B cell (primary cell): ENCODE measurements at regions not wholly inside any gene's neighbourhood (a gene's known extent, or its start where the extent isn't known, plus 50 kb on each side); places are given as distances from the start of the nearest gene placed in this dataset.
"Not testable (repeated sequence)": the region's sequence is repeated elsewhere in the genome, so short reads cannot be mapped to it uniquely, and the experiment has no call there.

Source experiments
- ATAC-seq: fragments of 200-7000 bp; cut with Tn5 transposase; one replicate; pipeline ENCODE4 v1.10.0; 2021; ENCODE audit warnings: low read depth, mild to moderate bottlenecking, moderate number of reproducible peaks, moderate library complexity
- CTCF ChIA-PET: fragments of 350-600 bp; sonication (Branson Sonifier 250); formaldehyde crosslinking; loops from one replicate; lab custom pipeline; 2021; ENCODE audit warnings: antibody characterized with exemption, inconsistent platforms; lab: Charles Lee
- POLR2A ChIA-PET: fragments of 350-600 bp; sonication (Branson Sonifier 250); formaldehyde crosslinking; loops from one replicate; lab custom pipeline; 2021; ENCODE audit warnings: antibody characterized with exemption; lab: Charles Lee
- DNase-seq: peaks from one replicate; pipeline ENCODE4 v3.0.0; 2013
- H2AFZ ChIP-seq: 2 replicates; pipeline ENCODE4 v1.6.1; 2012; ENCODE audit warnings: mild to moderate bottlenecking, low read depth, low read length; ENCODE audit not compliant: insufficient read depth, poor library complexity, severe bottlenecking
- H3K27ac ChIP-seq, 2 donors: 1 replicate in 1 of 2; 2 replicates in 1 of 2; pipeline ENCODE4 v1.5.1; 2012 to 2013; ENCODE audit warnings: low read length in 2 of 2, mild to moderate bottlenecking in 2 of 2, moderate library complexity in 1 of 2
- H3K27me3 ChIP-seq, 4 experiments: fragments of 200-600 bp in 1 of 4; sonication (generic) in 1 of 4; replicated peaks in 1 of 4; 1 replicate in 2 of 4; 2 replicates in 2 of 4; pipeline versions ENCODE4 v1.6.1 to v1.7.0; 2013 to 2016; ENCODE audit warnings: low read length in 3 of 4, mild to moderate bottlenecking in 2 of 4, mixed read lengths in 1 of 4, moderate library complexity in 1 of 4; ENCODE audit not compliant: insufficient read depth in 4 of 4, control insufficient read depth in 3 of 4; ENCODE audit errors: control extremely low read depth in 1 of 4
- H3K36me3 ChIP-seq, 2 experiments: replicated peaks in 1 of 2; 1 replicate in 1 of 2; 2 replicates in 1 of 2; pipeline versions ENCODE4 v1.6.1 to v1.7.1; 2013; ENCODE audit warnings: low read length in 1 of 2; ENCODE audit not compliant: insufficient read depth in 2 of 2, control insufficient read depth in 1 of 2; ENCODE audit errors: control extremely low read depth in 1 of 2, extremely low read depth in 1 of 2
- H3K4me1 ChIP-seq, 2 donors: fragments of 200-600 bp in 1 of 2; sonication (generic) in 1 of 2; 1 replicate in 1 of 2; 2 replicates in 1 of 2; pipeline versions ENCODE4 v1.5.1 to v1.6.1; 2013 to 2017; ENCODE audit warnings: low read length in 2 of 2; ENCODE audit not compliant: control insufficient read depth in 2 of 2, insufficient read depth in 2 of 2
- H3K4me2 ChIP-seq: replicated peaks from 2 replicates; pipeline ENCODE3; 2012; ENCODE audit warnings: mild to moderate bottlenecking, low read depth, low read length; ENCODE audit not compliant: poor library complexity, severe bottlenecking
- H3K4me3 ChIP-seq, 5 experiments: fragments of 200-600 bp in 1 of 5; sonication (generic) in 1 of 5; 1 replicate in 3 of 5; 2 replicates in 2 of 5; pipeline versions ENCODE4 v1.5.1 to v1.7.0; 2011 to 2016; ENCODE audit warnings: low read length in 4 of 5, mild to moderate bottlenecking in 4 of 5, low read depth in 2 of 5, control low read depth in 1 of 5, moderate library complexity in 1 of 5; ENCODE audit not compliant: insufficient read depth in 1 of 5; ENCODE audit errors: control extremely low read depth in 1 of 5, extremely low read depth in 1 of 5
- H3K79me2 ChIP-seq: fragments of 200-600 bp; sonication (generic); one replicate; pipeline ENCODE4 v1.6.0; 2016; ENCODE audit warnings: low read length; ENCODE audit not compliant: control insufficient read depth, insufficient read depth
- H3K9ac ChIP-seq: fragments of 200-600 bp; sonication (generic); 2 replicates; pipeline ENCODE4 v1.6.1; 2017; ENCODE audit warnings: mild to moderate bottlenecking, low read length, moderate library complexity
- H3K9me3 ChIP-seq, 3 donors: one replicate each; pipeline versions ENCODE4 v1.6.1 to v1.7.1; 2013; ENCODE audit warnings: low read length in 2 of 3; ENCODE audit not compliant: control insufficient read depth in 2 of 3, insufficient read depth in 1 of 3; ENCODE audit errors: control extremely low read depth in 1 of 3
- H4K20me1 ChIP-seq: 2 replicates; pipeline ENCODE4 v1.6.0; 2012; ENCODE audit warnings: mild to moderate bottlenecking, low read length; ENCODE audit not compliant: insufficient read depth, control insufficient read depth, poor library complexity, severe bottlenecking
- H3K27ac Mint-ChIP-seq: one replicate; pipeline ENCODE4 v1.8.0; 2021; ENCODE audit warnings: mixed read lengths
- H3K27me3 Mint-ChIP-seq: one replicate; pipeline ENCODE4 v1.8.0; 2021; ENCODE audit warnings: mixed read lengths
- H3K4me1 Mint-ChIP-seq: one replicate; pipeline ENCODE4 v1.8.0; 2021; ENCODE audit warnings: mixed read lengths
- H3K4me3 Mint-ChIP-seq: one replicate; pipeline ENCODE4 v1.8.0; 2021; ENCODE audit warnings: mixed read lengths
- H3K9me3 Mint-ChIP-seq: one replicate; pipeline ENCODE4 v1.8.0; 2022; ENCODE audit warnings: mixed read lengths; ENCODE audit not compliant: insufficient read depth
- EZH2 ChIP-seq: IDR thresholded peaks from 2 replicates; pipeline ENCODE4 v1.6.1; 2012; ENCODE audit warnings: borderline replicate concordance, low read depth, mild to moderate bottlenecking, moderate library complexity, low read length; ENCODE audit not compliant: insufficient read depth, poor library complexity, severe bottlenecking
- WGBS: methylation state at CpG from one replicate; pipeline ENCODE4 v1.1.5; 2013; ENCODE audit warnings: missing lambda C conversion rate; ENCODE audit not compliant: insufficient coverage; 5-methylcytosine and 5-hydroxymethylcytosine counted together
- intact Hi-C: fragments of 100-400 bp; cut with micrococcal nuclease; formaldehyde crosslinking; loops from one replicate; pipeline ENCODE4 v1.10.0; 2022
- TF ChIP-seq, protein P1 (sequence below): fragments of 200-600 bp; IDR thresholded peaks from one replicate; pipeline ENCODE4 v1.8.0; 2022; ENCODE audit warnings: antibody characterized with exemption, mild to moderate bottlenecking

DNA sequence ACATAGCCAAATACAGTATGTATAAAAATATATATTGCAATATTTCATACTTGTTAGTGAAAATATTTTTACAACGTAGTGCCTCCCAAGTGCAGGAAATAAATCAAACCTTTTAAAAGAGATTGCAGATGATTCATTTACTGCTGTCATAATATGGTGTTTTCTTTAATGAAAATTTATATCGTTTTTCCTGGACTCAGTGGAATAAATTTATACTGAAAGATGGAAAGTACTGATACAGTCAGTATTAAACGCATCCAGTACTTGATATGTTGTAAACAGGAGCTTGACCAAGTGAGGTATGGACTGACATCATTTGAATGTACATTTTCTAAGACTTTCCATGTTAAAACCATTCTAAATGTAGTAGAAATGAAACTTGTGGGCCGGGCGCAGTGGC, 143.4 kb upstream of the ZNF608 start:
- Histone ChIP-seq H3K27me3 (no peaks in the 10 kb centered on the region), H3K9ac (no peak overlapping the region), H3K79me2 (no peaks in the 10 kb centered on the region), H3K27ac (no peak overlapping the region), H3K4me1 (no peaks in the 10 kb centered on the region), H3K9me3 (peaks cover 0 to 10% (median 0%) of the 10 kb centered on the region in 3 donors), H4K20me1 (no peaks in the 10 kb centered on the region), H3K4me3 (no peak overlapping the region), H3K4me2 (no peak overlapping the region), H2AFZ (no peak overlapping the region), H3K36me3 (no peaks in the 10 kb centered on the region)
- intact Hi-C loops, result no loop called here
- H3K9me3 Mint-ChIP-seq, result no peaks in the 10 kb centered on the region
- H3K27me3 Mint-ChIP-seq, result no peaks in the 10 kb centered on the region
- no peak for ATAC-seq
- no peaks in the 10 kb centered on the region for H3K4me1 Mint-ChIP-seq
- no peak overlapping the region for H3K4me3 Mint-ChIP-seq
- DNase-seq, result no peak
- TF ChIP-seq, protein P1, sequence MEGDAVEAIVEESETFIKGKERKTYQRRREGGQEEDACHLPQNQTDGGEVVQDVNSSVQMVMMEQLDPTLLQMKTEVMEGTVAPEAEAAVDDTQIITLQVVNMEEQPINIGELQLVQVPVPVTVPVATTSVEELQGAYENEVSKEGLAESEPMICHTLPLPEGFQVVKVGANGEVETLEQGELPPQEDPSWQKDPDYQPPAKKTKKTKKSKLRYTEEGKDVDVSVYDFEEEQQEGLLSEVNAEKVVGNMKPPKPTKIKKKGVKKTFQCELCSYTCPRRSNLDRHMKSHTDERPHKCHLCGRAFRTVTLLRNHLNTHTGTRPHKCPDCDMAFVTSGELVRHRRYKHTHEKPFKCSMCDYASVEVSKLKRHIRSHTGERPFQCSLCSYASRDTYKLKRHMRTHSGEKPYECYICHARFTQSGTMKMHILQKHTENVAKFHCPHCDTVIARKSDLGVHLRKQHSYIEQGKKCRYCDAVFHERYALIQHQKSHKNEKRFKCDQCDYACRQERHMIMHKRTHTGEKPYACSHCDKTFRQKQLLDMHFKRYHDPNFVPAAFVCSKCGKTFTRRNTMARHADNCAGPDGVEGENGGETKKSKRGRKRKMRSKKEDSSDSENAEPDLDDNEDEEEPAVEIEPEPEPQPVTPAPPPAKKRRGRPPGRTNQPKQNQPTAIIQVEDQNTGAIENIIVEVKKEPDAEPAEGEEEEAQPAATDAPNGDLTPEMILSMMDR, result no peak
- no peak for TF ChIP-seq EZH2
- WGBS, result no CpG with 5 or more reads among the region's 5 CpGs
- ChIA-PET POLR2A (no interaction called here), CTCF (no interaction called here)
- H3K27ac Mint-ChIP-seq, result no peak overlapping the region

DNA sequence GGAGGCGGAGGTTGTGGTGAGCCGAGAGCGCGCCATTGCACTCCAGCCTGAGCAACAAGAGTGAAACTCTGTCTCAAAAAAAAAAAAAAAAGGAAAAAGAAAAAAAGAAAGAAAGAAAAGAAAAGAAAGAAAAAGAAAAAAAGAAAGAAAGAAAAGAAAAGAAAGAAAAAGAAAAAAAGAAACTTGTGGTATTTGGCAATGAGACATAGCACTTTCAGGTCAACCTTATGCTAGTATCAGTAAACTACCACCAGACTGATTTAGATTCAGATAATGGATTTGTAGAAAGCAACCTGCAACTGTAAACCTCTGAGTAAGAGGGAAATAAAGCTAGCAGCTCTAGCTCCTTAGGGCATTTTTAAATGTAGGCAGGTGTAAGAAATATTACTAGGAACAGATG, 144.0 kb upstream of the ZNF608 start:
- H3K4me1 Mint-ChIP-seq, H2AFZ ChIP-seq, ATAC-seq, H3K27me3 ChIP-seq, POLR2A ChIA-PET, H3K27me3 Mint-ChIP-seq, H3K27ac ChIP-seq, CTCF ChIA-PET, H3K36me3 ChIP-seq, H3K79me2 ChIP-seq, intact Hi-C loops, H3K9me3 Mint-ChIP-seq, H3K9me3 ChIP-seq, H3K4me3 Mint-ChIP-seq, H3K9ac ChIP-seq, DNase-seq, H3K4me3 ChIP-seq, H3K27ac Mint-ChIP-seq, H3K4me1 ChIP-seq, H4K20me1 ChIP-seq, H3K4me2 ChIP-seq: not testable (repeated sequence)
- 100% methylated on average over 1 of the region's 4 CpGs for WGBS
